Endodermal cell (in vitro differentiated cells): ENCODE measurements at regions not wholly inside any gene's neighbourhood (a gene's known extent, or its start where the extent isn't known, plus 50 kb on each side); places are given as distances from the start of the nearest gene placed in this dataset.

Source experiments
- DNase-seq: peaks from one replicate; pipeline ENCODE4 v3.0.0-alpha.2; 2017
- H3K27ac ChIP-seq: 2 replicates; pipeline ENCODE4 v1.5.1; 2013; ENCODE audit warnings: mild to moderate bottlenecking, low read depth, low read length, moderate library complexity
- H3K27me3 ChIP-seq: 2 replicates; pipeline ENCODE4 v1.6.1; 2013; ENCODE audit warnings: mild to moderate bottlenecking, low read length, moderate library complexity; ENCODE audit not compliant: insufficient read depth, control insufficient read depth, poor library complexity, severe bottlenecking
- H3K36me3 ChIP-seq: 2 replicates; pipeline ENCODE4 v1.7.0; 2013; ENCODE audit warnings: mild to moderate bottlenecking, low read length, moderate library complexity; ENCODE audit not compliant: control insufficient read depth, insufficient read depth
- H3K4me1 ChIP-seq: one replicate; pipeline ENCODE4 v1.7.0; 2013; ENCODE audit warnings: low read length; ENCODE audit not compliant: control insufficient read depth, insufficient read depth
- H3K4me3 ChIP-seq: 2 replicates; pipeline ENCODE4 v1.5.1; 2013; ENCODE audit warnings: mild to moderate bottlenecking, low read length, moderate library complexity
- H3K9ac ChIP-seq: 2 replicates; pipeline ENCODE4 v1.6.1; 2013; ENCODE audit warnings: mild to moderate bottlenecking, low read length, moderate library complexity; ENCODE audit not compliant: poor library complexity, severe bottlenecking; ENCODE audit errors: extremely low read depth
- H3K9me3 ChIP-seq: 2 replicates; pipeline ENCODE4 v1.6.1; 2013; ENCODE audit warnings: mild to moderate bottlenecking, low read length, moderate library complexity; ENCODE audit not compliant: control insufficient read depth
- H3K27ac Mint-ChIP-seq: 2 replicates; pipeline ENCODE4 v1.8.0; 2020; ENCODE audit warnings: mixed read lengths
- H3K27me3 Mint-ChIP-seq: 2 replicates; pipeline ENCODE4 v1.8.0; 2021; ENCODE audit warnings: mild to moderate bottlenecking, mixed read lengths; ENCODE audit not compliant: insufficient read depth
- H3K36me3 Mint-ChIP-seq: 2 replicates; pipeline ENCODE4 v1.8.0; 2020; ENCODE audit warnings: low read depth, mixed read lengths
- H3K4me1 Mint-ChIP-seq: 2 replicates; pipeline ENCODE4 v1.8.0; 2020; ENCODE audit warnings: mixed read lengths
- H3K4me3 Mint-ChIP-seq: 2 replicates; pipeline ENCODE4 v1.8.0; 2020; ENCODE audit warnings: mild to moderate bottlenecking, moderate library complexity, mixed read lengths
- H3K9me3 Mint-ChIP-seq: 2 replicates; pipeline ENCODE4 v1.8.0; 2020; ENCODE audit warnings: mild to moderate bottlenecking, mixed read lengths
- CTCF ChIP-seq: fragments of 200-600 bp; sonication (generic); conservative IDR thresholded peaks from 2 replicates; pipeline ENCODE4 v1.5.0; 2021; ENCODE audit warnings: antibody characterized with exemption, mild to moderate bottlenecking
- WGBS, 2 experiments: methylation state at CpG; one replicate each; pipeline versions ENCODE4 v1.1.5 to v1.1.7; 2013; ENCODE audit warnings: missing lambda C conversion rate in 2 of 2, mixed read lengths in 1 of 2; ENCODE audit not compliant: insufficient coverage in 1 of 2, insufficient read length in 1 of 2; 5-methylcytosine and 5-hydroxymethylcytosine counted together

- DNase-seq, result no peak
- Histone ChIP-seq H3K9me3 (no peaks in the 10 kb centered on the region), H3K27me3 (no peaks in the 10 kb centered on the region), H3K36me3 (no peaks in the 10 kb centered on the region), H3K4me1 (peaks cover 13% of the 10 kb centered on the region), H3K4me3 (no peak overlapping the region), H3K9ac (no peak overlapping the region), H3K27ac (no peak overlapping the region)
- no peak for TF ChIP-seq CTCF
- Mint-ChIP-seq H3K4me1 (peaks cover 39% of the 10 kb centered on the region), H3K9me3 (no peaks in the 10 kb centered on the region), H3K27me3 (no peaks in the 10 kb centered on the region), H3K36me3 (no peaks in the 10 kb centered on the region), H3K4me3 (no peak overlapping the region), H3K27ac (no peak overlapping the region)
- WGBS, 2 experiments, result 91 to 96% methylated on average over 7 to 10 of the region's 10 CpGs
These were observed 271.9 kb upstream of the FMN2 start for GRCh38 chr1:239819756-239820250.

- no peak for TF ChIP-seq CTCF
- peaks cover 11% of the 10 kb centered on the region for H3K4me1 Mint-ChIP-seq
- WGBS, 2 experiments, result 70 to 92% methylated on average over 4 to 13 of the region's 13 CpGs
These were observed 267.8 kb upstream of the FMN2 start for GRCh38 chr1:239823852-239824251.

GRCh38 chr1:239826211-239826610, 265.5 kb upstream of the FMN2 start:
- H3K27ac ChIP-seq, result no peak overlapping the region
- no peak for TF ChIP-seq CTCF
- H3K27me3 ChIP-seq, result no peaks in the 10 kb centered on the region
- Mint-ChIP-seq H3K27ac (no peak overlapping the region), H3K4me3 (no peak overlapping the region), H3K4me1 (no peaks in the 10 kb centered on the region), H3K9me3 (no peaks in the 10 kb centered on the region), H3K36me3 (no peaks in the 10 kb centered on the region), H3K27me3 (no peaks in the 10 kb centered on the region)
- no peak overlapping the region for H3K4me3 ChIP-seq
- no peaks in the 10 kb centered on the region for H3K9me3 ChIP-seq
- 87 to 94% methylated on average over 3 to 5 of the region's 5 CpGs for WGBS, 2 experiments
- no peak for DNase-seq
- H3K36me3 ChIP-seq, result no peaks in the 10 kb centered on the region
- H3K9ac ChIP-seq, result no peak overlapping the region
- no peaks in the 10 kb centered on the region for H3K4me1 ChIP-seq

More at GRCh38 chr1:239823852-239824251, 267.8 kb upstream of the FMN2 start:
- no peaks in the 10 kb centered on the region for H3K9me3 ChIP-seq
- no peaks in the 10 kb centered on the region for H3K4me1 ChIP-seq
- H3K27me3 ChIP-seq, result no peaks in the 10 kb centered on the region
- Mint-ChIP-seq H3K27ac (no peak overlapping the region), H3K9me3 (no peaks in the 10 kb centered on the region), H3K4me3 (no peak overlapping the region), H3K36me3 (no peaks in the 10 kb centered on the region), H3K27me3 (no peaks in the 10 kb centered on the region)
- no peak for DNase-seq
- no peaks in the 10 kb centered on the region for H3K36me3 ChIP-seq
- H3K9ac ChIP-seq, result no peak overlapping the region
- H3K27ac ChIP-seq, result no peak overlapping the region
- H3K4me3 ChIP-seq, result no peak overlapping the region
